ENCODE measurements at regions not wholly inside any gene's neighbourhood (a gene's known extent, or its start where the extent isn't known, plus 50 kb on each side); places are given as distances from the start of the nearest gene placed in this dataset.
A peak's percentile ranks its signal among the peaks of the same experiment; 100 is the strongest.

DNA sequence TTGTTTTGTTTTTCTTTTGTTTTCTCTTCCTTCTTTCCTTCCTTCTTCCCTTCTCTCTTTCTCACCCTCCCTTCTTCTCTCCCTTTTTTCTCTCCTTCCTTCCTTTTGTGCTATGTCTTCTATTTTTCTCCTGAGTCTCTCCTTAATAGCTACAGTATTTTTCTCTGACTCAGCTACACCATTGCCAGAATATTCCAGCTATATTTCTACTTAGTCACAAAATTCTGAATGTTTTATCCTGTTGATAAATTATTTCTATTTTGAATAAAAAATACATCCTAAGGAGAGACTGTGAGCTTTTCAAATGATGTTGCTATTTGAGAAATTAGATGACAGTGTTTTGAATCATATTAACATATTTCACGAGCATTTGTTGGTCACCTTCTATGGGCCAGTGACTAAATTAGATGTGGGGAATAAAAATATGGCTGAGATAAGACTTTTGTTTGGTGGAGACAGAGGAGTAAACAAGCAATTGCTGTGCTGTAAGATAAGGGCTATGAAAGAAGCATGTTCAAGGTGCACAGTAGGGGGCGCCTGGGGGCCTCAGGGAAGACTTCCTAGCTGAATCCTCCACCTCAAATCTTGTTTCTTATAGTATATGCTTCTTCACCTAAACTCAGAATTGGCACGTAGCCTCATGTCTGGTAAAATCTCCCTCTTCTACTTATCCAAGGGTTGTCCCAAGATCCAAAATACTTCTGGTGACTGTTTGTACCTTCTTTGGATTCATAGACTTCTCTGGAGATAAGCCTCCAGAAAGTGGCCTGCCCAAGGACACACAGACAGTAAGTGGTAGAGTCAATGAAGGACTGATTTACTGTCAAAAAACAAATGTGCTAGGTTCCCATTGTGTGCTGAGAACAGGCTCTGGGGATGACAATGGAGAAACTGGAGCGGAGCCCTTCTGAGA is 115.5 kb upstream of the CREB5 start:
- DNase-seq = peak; percentile 12

DNA sequence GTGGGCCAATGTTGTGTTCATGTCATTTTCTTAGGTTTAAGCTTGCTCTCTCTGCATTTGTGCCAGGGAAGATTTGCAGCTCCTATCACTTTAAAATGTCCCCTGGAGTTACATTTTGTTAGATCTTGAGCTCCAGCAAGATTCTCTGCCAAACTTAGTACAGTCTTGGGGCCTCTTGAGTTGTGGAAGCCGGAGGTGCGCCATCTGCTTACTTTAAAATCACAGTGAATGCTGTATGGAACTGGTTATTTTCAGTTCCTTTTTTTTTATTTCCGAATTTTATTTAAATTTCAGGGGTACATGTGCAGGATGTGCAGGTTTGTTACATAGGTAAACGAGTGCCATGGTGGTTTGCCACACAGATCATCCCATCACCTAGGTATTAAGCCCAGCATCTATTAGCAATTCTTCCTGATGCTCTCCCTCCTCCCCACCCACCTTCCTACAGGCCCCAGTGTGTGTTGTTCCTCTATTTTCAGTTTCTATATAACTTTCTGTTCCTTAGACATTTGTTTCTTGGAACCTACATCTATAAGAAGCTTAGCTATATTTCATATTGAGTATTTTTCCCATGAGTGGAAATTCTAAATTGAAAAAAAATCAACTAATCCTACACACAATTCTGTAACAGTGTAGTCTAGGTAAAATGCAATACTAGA is 114.4 kb upstream of the CREB5 start:
- no peak for DNase-seq

DNA sequence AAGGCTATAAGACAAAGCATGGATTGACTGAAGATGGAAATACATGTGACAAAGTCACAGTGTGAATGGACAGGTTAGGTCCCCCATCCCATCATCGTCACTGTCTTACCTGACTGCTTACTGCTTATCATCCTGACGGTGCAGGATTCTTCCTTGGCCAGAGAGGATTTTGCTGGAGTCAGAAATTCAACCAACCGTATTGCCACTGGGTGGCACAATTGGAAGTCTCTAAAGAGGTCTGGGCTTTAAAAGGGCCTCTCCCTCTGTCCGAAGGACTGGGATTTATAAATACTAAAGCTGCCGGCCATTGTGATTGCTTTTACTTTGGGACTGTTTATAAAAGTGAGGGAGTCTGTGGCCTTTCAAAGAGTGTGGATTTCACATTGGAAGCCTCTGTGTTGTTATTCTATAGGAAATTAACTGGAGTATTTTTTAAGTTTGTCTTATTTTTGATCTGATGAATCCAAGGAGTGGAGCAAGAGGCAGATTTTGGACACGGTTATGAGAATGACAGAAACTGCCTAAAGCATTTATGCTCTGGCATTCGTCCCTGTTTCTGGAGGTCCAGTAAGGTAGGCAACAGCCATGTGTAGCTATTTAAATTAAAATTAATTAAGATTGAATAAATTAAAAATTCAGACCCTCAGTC is 113.3 kb upstream of the CREB5 start:
- DNase-seq = no peak

DNA sequence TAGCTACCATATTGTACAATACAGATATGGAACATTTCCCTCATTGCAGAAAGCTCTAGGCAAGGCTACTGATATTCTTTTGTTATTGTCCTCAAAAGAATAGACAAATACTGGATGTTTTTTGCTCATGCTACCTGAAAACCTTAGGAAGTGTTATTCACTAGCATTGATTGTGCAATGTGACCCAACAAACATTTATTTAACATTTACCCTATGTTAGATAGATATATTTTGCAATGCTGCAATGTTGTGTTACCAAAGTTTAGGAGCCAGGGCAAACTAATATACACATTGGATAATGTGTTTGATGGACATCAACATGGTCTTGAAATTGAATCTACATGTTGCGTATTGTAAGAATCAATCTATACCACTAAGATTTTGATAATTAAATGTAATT is 112.8 kb upstream of the CREB5 start:
- DNase-seq = no peak

DNA sequence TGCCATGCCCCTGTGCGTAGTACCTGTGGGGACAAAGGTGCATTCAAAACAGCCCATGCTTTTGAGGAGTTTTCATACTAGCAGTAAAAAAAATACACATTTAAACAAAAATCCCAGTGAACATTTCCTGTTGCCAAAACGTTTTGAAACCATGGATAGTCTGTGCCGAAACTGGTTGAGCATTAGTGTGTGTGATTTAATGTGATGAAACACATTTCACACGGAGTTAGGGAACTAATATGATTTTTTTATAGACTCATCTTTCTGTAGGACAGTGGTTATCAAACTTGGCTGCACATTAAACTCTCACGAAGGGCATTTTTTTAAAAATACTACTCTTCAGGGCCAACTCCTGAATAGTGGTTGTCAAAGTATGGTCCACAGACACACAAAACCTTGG is 111.8 kb upstream of the CREB5 start:
- no peak for DNase-seq

DNA sequence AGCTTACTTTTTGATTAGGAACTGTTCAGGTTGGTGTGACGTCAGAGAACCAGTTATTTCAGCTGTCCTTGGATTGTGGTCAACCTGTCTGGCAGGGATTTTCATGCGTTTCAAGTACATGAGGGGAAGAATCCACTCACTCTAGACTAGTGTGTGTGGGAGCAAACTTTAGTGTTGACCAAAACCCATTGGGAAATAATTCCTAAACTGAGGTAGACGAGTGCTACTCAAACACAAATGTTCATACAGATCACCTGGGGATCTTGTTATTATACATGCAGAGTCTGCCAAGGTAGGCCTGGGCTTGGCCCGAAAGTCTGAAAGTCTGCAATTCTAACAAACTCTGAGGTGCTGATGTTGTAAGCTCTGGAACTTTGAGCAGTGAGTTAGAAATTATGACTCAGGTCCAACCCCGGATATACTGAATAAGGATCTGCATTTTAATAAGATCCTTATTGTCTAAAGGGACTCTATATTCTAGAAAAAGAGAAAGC is 111.1 kb upstream of the CREB5 start:
- DNase-seq = no peak

DNA sequence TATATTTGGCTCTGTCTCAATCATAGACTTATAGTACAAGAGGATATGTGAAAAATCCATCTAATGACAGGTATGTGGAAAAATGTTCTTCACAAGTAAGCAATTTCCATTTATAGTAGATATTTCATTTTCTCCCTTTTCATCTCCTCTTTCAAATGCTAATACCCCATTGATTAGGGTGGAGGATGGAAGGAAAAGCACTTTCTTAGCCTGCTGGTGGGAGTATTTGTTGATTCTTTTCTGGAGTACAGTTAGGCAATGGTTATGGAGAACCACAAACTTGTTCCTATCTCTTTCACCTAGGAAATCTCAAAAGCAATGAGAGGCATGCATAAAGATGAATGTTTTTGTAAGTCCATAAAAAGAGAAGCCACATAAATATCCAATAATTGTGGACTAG is 108.0 kb upstream of the CREB5 start:
- DNase-seq = no peak

DNA sequence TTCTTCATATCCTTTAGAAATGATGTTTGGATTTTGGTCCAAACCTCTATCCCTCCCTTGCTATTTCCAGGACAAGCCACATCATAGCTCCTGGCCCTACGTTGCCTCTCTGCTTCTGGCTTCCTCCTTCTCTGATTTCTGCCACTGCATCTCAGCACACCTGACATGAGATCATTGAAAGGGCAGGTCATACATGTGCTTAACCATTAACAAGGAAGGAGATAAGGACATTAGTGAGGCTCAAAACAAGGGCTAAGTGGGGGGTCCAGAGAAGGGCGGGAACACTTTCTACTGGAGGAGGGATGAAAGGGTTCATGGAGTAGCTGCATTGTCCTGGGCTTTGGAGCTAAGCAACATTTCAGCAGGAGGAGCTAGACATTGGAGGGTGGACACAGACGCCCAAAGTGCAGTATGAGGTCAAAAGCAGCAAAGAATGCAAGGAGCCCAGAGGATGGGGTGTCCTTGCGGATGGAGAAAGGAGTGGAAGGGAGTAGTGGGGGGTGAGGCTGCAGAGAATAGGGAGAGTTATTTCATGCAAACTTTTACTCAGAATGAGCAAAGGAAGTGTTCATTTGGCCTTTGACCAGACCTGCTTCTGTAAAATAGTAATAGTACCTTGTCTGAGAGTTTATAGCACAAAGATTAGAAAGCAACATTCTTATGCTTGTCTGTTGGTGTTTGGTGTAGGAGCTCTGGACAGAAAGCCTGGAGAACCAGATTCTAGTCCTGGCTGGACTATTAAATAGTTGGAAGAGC is 102.4 kb upstream of the CREB5 start:
- no peak for DNase-seq

DNA sequence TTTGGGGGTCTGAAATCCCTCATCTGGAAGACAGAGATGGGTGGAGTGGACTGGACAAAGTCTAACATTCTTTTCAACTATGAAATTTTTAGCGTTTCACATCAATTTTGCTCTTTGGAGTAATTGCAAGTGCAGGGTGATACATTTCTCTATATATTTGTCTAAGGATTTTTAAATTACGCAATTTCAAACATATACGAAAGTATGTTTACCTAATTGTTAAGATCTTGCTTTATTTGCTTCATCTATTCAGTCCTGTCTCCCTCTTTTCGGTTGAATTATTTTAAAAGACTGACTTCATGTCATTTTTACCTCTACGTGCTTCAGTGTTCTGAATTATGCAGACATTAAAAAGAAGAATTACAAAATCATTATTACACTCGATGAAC is 101.9 kb upstream of the CREB5 start:
- no peak for DNase-seq

DNA sequence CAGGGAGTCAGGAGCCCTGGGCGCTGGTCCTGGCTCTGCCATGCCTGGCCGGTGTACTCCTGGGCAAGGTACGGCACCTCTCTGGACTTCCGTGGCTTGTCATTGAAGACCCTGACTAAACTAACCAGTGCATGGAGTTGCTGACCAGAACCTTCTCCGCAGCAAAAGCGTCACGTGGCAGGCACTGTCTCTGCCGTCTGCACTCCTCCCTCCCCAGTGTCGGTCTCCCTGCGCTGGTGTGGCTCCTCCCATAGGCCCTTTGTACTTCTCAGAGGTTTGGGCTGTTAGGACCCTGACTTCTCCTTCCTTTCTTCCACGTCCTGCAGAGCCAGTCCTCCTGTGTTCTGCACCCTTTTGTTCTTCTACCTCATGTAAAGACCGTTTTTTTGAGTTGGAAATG is 100.6 kb upstream of the CREB5 start:
- no peak for DNase-seq

DNA sequence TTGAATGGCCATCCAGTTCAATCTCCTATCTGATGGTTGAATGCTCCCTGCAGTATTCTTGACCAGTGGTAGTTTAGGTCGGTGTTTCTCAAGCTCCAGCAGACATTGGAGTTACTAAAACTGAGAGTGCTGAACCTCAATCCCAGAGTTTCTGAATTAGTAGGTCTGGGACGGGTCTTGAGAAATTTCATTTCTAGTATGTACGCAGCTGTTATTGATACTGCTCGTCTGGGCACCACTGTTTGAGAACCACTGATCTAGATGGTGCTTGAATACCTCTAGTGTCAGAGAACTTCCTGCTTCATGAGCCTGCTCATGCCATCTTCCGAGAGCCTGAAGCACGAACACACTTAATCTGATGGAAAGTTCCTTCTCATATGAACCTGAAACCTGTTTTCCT is 99.4 kb upstream of the CREB5 start:
- no peak for DNase-seq

DNA sequence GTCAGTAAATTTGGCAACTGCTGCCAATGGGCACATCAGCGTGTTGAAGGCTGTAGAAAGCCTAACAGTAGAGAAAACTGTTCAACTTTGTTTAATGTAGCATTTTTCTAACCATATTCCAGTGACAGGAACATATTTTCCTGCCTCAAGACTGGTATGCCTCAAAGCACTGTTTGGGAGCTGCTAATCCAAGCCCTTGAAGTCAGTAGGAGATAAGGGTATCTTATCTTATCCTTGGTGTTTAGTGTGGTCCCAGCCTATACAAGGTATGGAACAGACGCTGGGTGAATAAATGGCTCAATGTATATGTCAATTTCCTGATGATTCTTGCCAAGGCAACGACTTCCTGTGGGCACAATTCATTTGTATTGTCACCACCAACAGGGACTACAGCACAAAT is 97.5 kb upstream of the CREB5 start:
- DNase-seq = no peak

DNA sequence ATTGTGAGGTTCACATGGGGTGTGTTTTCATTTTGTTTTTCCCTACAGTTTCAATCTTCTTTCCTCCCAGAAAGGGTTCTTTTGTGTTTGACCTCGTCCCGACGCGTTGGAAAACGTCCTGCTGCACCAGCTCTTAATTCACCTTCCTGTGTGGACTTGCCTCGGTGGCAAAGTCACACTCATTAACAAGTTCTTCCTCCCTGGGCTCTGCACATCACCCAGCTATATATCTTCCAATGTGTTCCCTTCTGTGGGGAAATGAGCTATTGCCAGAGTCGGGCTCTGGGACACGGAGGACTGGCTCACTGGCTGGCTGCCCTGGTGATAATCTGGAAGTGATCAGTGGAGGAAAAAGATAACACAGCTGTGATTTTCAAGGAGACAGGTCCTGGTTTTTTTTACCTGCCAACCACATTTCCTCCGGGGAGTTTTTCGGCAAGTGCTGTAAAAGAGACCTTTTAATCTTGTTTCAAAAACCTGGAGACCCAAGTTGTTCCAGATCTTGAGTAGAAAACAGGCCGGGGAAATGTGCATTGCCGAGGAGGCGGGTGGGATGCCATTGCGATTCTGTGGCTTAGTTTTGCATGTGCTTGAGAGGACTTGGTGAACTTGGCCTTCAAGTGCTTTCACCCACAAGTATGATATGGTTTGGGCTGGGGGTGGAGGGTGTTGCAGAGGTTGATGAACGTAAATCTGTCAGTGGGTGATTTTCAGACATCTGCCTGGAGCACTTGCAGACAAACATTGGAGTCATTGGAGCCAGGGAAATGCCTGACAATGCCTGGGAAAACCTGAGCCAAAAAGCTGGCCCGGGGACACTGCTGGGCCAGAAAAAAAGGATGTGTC is 96.5 kb upstream of the CREB5 start:
- DNase-seq = no peak

DNA sequence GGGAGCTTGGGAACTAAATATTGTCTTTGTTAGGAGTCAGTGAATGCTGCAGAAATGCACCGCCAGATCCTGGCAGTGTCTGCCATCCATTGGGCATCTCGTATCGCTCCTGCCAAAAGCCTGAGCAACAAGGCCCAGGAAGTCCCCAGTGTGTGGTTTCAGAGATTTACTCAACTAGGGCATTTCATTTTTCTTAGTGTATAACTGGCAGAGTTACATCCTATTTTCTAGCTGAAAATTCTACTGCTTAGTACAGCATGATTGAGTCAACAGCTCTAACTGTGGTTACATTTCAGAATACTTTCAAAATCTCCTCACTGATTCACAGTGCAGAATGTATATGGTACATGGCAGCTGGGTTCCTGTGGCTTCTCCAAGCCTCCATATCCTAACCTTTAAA is 95.8 kb upstream of the CREB5 start:
- no peak for DNase-seq

DNA sequence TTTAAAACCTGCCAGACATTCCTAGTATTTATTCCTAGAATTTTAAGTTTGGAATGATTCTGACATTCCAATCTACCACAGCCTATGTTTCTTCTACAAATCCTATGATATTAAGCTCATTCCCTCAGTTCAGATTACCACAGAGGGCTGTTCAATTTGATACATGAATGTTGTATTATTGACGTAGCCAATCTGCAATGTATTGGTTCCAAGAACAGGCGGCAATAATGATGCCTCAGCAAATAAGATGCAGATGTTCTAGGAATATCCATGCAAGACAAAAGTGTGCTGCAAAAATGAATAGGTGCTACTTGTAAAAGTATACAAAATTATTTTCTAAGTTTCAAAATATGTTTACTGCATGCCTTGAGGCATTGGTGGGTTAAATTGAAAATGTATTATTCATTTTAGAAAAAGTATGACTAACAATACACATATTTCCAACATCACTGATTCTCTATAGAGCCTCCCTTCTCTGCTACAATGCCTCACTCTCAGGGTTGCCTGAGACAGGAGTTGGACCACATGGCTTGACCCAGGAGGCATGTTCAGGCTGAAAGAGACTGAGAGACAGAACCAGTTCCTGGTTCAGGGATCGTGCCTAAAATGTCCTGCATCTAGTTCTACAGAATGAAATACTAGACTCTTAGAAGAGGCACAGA is 94.1 kb upstream of the CREB5 start:
- no peak for DNase-seq

DNA sequence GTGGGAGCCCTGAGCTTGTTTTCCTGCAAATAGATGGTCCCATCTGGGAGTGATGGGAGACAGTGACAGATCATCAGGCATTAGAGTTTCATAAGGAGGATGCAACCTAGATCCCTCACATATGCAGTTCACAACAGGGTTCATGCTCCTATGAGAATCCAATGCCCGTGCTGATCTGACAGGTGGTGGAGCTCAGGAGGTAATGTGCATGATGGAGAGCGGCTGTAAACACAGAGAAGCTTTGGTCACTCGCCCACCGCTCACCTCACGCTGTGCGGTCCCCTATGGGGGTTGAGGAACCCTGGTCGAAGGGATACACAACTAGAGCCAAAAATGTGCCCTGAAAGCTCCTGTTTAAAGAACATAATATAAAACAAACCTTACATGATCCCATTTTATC is 88.5 kb upstream of the CREB5 start:
- DNase-seq = no peak

DNA sequence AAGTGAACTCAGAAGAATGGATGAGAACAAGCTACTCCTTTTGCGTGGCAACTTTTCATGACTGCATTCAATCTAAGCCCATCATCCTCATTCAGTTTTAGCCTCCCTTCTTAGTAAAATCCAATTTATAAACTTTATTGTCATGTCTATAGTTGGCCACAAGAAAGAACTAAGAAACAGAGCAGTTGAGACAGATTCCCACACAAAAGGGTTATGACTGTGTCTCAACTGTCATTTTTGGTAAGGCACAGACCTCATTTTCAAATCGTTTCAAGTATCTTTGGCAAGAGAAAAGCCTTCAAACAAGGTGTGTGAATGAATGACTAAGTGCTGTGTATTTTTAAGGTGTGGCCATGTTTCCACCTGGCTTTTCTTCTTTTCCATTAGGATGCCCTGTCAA is 84.2 kb upstream of the CREB5 start:
- no peak for DNase-seq

DNA sequence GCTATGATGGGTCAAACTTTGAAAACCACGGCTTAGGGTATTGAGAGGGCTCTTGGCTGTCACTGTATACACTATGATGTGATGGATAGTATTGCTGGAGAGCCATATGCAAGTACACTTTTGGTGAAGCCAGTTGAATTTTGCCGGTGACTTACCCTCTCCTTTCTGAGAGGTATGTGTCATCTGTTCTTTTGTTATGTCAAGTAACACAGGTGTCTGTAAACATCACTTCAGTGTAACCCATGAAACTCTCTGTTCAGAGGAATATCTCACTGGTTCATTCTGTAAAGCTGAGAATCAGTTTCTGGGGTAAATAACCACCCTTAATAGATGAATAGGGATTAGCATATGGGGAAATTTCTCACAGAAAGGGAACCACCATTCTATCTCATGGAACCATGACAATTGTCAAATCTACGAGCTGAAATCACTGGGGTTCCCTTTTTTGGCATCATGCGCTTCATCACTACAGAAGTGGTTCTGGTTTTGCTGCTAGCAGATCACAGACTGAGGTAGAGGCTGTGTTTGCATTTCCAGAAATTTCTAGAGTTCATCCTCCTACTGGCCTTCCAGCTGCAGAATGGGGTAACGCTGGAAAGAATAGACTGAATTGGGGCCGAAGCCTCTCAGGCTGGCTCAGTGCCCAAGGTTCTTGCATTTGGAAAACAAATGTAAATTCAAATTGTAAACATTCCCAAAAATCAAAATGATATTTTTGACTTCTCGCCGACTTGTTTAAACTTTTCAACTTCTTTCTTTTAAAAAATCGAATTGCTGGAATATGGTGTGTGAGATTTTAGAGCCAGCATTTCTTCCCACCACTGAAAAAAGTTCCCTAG is 83.3 kb upstream of the CREB5 start:
- DNase-seq = no peak

DNA sequence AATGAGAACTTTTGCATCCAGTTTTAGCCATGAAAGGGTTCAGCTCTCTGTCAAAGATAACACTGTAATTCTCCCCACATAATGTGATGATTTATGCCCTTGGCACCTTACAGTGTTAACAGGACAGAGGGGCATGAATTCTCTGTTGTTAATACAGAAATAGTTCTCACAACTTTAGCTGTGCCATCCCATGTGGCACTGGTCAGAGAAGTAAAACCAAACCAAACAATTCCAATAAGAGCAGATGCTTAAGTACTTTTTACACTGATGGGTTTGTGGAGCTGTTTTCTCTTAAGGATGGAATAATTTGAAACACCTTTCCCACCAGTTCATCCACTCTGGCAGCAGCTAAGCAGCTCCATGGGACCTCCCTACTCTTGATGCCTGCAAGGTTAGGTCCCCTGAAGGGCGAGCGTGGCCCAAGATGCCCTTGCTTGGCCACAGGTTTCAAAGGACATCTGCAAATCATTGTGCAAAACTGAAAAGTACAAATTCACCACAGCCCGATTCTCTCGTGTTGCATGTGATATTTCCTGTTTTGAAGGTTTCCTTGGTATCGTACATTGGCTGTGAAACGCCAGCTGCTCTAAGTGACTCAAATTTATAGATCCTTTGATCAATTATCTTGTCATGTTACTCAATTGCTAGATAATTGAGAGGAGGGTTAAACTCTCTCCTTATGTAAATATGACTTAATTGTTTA is 82.5 kb upstream of the CREB5 start:
- no peak for DNase-seq
